Nucleus accumbens (tissue), 56 donors: ENCODE measurements at regions not wholly inside any gene's neighbourhood (a gene's known extent, or its start where the extent isn't known, plus 50 kb on each side); places are given as distances from the start of the nearest gene placed in this dataset.

Experiments used
- DNase-seq, 56 donors: peaks; one replicate each; lab custom pipeline; 2025; lab: John Stamatoyannopoulos, UW

DNA sequence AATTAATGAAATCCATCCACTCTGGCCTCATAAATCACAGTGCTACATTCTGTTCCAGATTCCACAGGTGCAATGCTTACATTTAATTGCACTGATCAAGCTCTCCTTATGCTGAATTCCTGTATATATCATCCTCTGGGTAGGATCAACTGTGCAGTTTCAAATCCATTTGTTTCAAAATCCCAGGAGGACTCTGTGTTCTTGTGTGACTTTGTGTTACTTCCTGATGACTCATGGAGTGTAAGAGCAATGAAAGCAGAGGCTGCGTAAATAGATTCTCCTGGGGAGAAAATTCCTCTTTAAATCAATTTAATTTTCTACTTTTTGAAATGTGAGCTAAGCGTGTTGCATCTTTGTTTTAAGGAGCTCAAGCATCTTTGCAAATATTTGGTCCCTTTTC, 752.7 kb downstream of the METTL15 start:
- no peak for DNase-seq

DNA sequence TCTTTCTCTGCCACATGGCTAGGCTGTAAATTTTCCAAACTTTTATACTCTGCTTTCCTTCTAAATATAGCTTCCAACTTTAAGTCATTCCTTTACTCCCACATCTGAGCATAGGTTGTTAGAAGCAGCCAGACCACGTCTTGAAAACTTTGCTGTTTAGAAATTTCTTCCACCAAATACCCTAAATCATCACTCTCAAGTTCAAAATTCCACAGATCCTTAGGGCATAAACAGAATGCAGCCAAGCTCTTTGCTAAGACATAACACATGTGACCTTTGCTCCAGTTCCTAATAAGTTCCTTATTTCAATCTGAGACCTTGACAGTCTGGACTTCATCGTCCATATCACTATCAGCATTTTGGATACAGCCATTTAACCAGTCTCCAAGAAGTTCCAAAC, 749.9 kb downstream of the METTL15 start:
- no peak for DNase-seq

DNA sequence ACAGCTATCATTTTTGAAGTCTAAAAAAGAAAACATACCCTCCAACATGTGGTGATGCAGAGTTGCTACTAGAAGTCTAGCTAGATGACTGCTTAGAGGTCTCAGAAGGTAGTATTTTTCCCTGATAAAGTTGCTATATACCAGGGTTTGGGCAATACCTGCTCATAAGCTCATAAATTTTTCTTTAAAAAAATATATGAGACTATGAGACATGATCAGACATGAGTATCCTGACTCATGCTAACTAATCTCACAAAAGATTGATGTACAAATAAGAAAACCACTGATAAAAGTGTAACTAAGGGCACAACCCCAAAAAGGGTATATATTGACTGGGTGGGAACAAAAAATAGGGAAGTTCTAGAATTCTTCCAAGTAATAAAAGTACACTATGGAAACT, 740.9 kb downstream of the METTL15 start:
- no peak for DNase-seq

DNA sequence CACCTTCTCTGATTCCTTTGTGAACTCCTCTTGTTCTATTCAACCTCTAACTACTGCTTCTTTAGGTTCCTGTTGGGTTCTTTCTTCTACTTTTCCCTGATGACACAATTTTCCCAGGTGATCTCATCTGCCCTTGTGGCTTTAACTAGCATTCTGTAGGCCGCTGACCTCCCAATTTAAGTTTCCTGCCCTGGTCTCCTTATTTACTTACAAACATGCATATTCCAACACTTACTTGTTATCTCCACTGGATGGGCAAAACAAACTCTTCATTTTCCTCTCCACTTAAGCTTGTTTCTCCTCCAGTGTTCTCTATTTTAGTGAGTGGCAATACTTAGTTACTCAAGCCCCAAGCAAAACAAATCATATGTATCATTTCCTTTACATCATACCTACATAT, 734.5 kb downstream of the METTL15 start:
- no peak for DNase-seq

DNA sequence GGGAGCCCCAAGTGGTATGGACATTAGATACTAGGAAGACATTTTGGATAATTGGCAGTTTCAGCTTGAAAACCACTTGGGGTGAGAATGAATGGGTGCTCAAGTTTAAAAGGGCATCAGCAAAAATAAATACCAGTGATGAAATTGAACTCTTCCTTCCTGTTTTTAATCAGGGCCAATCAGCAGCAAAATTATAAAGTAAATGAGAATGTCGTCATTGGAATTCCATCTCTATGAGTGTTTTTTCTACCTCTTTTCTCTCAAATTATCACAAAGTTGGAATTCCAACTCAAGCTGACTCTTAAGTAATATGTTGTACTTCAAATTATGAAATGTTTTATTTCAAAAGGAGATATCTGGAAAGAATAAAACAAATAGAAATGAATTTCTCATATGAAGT, 730.6 kb downstream of the METTL15 start:
- no peak for DNase-seq

DNA sequence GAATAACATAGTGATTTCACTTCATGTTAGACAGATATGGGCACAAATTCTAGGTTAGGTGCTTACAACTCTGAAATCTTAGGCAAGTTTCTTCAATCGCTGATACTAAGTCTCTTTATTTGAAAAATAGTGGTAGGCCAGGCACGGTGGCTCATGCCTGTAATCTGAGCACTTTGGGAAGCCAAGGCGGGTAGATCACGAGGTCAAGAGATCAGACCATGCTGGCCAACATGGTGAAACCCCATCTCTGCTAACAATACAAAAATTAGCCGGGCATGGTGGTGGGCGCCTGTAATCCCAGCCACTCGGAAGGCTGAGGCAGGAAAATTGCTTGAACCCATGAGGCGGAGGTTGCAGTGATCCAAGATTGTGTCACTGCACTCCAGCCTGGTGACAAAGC, 729.4 kb downstream of the METTL15 start:
- no peak for DNase-seq

DNA sequence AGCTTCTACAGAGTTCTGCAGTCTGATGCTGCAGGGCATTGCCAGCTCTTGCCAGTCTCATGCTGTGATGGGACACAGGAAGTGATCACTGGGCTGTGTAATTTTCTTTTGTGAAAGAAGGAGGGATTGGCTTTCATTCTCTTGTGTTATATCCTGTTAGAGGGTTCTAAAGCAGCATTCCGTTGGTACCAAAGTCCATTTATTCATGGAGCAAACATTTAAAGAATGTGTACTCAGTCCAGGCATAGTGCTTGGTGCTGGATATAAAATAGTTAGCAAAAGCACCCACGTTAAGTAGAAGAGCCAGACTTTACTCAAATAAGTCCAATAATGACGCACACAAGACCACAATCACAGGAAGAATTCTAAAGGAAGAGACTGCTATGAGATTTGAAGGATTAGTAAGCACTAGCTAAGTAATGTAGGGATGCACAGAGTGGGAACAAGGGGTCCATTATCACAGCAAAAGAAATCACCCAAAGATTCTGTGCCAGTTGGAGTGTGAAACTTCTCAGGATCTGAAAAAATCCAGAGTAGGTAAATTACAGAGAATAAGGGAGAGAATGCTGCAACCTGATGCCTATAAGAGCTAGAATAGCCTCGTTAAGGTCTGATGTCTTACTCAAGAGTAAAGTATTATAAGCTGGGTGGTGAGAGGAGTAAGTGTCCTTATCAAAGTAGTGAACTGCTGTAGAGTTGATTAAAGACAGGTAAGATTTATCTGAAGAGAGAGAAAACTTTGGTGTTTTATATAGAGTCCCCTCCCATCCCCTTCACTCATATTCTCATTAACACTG, 728.3 kb downstream of the METTL15 start:
- no peak for DNase-seq

DNA sequence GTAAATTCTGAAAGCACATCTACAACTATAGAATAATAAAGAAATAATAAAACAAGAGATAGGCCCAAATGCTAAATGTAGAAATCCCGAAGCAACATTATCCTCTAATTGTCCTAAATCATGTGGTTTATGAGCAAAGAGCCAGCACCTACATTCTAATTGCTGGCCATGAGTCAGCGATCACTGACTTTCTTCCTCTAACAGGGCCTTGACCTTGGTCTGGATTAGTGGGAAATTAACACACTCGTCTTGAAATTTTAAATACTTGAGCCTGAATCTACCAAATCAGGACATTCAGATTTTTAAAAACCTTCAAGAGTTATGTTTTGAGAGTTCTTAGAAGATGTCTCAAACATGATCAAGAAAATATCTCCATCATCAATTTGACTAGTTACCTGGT, 727.6 kb downstream of the METTL15 start:
- no peak for DNase-seq

DNA sequence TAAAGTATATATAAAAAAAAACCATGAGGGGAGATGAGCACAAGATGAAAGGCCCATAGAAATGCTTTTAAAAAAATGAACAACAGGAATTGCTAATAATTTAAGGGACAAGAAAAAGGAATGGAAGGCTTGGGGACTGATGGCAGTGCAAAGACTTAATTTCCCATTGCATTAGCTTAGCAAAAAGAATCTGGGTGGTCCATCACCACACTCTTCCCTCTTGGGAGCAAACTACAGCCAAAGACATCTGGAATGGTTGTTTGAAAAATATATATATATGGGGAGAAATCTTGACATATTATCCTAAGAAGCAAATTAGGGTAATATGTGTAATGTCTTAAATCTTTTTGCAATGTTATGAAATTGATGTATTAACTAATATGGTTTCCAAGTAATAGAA, 727.1 kb downstream of the METTL15 start:
- DNase-seq: no peak

DNA sequence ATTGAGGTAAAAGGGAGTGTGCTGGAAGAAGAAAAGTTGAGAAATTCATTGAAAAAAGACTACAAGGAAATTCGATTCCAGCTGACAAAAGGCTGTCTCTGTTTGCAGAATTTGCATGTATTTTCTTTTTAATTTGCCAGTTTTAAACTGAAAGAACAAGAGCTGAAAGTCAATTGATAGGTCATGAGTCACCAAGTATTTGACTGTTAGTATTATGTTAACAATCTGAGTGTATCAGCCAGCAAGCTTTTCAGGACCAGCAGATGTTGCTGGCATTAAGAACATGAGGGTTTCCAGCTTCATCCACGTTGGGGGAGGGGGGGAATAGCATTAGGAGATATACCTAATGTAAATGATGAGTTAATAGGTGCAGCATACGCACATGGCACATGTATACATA, 726.7 kb downstream of the METTL15 start:
- DNase-seq: no peak

DNA sequence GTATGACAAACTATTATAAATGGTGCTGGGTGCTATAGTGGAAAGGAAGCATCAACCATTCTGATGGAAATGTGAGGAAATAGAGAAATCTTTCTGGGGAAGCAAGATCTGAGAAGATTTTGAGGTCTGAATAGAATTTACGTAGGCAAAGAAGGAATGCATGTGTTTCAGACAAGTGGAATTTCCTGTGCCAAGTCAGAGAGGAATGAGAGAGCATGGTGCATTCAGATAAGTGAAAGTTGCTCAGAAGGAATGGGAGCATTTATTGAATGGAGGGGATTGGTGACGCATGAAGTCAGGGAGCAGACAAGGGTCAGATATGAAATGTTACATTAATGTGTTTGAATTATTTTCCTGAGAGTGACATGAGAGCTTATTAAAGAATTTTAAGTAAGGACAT, 725.5 kb downstream of the METTL15 start:
- DNase-seq: no peak

DNA sequence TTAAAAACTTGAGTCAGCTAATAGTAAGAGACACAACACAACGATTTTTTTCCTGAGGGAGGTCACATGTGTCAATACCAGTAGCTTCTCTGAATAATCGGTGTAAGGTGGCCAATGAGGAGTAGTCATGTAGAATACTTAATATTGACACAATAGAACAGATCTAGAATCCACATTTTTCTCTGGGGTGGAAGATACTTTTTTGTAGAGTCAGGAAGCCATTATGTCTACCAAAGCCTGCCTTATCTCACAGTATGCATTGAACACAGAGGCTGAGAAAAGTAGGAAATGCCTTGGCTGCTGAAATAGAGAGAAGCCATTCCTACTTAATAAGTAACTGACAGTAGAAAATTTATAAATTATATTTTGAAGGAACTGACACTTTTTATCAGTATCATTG, 725.0 kb downstream of the METTL15 start:
- no peak for DNase-seq

DNA sequence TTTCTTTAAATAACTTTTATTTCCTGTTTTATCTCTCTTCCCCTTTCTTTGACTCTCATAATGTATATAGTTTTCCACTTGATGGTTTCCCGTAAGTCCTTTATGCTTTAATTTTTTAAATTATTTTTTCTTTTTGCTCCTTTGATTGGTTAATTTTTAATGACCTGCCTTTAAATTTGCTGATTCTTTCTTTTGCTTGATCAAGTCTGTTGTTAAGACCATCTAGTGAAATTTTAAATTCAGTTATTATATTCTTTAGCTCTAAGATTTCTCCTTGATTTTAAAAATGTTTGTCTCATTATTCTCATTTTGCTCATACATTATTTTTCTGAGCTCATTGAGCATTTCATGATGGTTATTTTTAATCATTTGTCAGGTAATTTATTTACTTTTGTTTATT, 718.6 kb downstream of the METTL15 start:
- DNase-seq: no peak

DNA sequence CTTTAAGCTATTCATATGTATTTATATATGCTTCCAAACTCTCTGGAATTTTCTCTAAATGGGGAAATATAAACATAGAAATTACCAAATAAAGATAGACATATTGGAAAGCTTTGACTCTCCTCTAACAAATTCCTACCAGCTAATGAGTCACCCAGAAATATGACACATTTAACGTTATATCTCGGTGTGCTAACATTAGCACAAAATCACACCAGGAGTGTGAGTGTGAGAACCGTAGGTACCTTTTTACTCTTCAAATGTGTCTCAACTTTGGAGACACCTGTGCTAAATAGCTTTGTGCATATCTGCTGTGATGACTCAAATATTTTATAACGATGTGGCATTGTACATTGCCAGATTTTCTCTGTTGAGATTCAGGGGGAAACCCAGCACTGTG, 714.4 kb downstream of the METTL15 start:
- no peak for DNase-seq

DNA sequence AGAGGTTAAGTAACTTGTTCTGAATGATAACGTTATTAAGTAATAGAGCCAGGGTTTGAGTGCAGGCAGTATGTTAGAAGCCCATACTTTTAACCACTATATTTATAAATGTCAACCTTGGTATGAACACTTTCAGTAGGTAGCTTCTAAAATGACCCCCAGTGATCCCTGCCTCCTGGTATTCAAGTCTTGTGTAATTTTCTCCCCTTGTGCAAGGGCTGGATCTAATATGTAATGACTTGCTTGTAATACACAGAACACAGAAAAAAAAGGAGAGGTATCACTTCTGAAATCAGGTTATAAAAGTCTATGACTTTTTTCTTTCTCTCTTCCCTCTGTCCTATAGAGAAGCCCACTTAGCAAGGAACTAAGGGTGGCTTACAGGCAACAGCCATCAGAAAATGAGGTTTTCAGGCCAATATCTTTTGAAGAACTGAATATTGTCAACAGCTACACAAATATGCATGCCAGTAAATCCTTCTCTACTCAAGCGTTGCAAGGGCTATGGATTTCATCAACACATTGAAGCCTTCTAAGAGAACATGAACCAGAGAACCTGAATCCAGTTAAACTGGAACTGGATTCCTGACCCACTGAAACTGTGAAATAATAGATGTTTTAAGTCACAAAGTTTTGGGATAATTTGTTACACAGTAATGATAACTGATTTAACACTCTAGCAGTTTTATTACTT, 712.3 kb downstream of the METTL15 start:
- DNase-seq: no peak

DNA sequence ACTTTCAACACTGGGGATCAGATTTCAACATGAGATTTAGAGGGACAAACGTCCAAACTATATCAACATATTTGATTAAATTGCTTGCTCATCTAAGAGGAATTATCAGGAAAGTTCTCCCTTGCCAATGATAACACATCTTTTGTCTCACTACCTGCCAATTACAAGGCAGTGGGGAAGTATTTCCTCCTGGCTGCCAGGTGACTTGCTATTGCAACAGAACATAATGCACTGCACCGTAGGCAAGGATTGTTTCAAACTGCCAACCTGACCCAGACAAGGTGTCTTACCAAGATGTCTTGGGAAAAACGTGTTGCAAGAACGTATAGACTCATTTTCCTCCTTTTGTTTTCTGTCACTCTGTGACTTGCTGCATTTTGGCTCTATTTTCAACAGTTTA, 711.6 kb downstream of the METTL15 start:
- DNase-seq: no peak

DNA sequence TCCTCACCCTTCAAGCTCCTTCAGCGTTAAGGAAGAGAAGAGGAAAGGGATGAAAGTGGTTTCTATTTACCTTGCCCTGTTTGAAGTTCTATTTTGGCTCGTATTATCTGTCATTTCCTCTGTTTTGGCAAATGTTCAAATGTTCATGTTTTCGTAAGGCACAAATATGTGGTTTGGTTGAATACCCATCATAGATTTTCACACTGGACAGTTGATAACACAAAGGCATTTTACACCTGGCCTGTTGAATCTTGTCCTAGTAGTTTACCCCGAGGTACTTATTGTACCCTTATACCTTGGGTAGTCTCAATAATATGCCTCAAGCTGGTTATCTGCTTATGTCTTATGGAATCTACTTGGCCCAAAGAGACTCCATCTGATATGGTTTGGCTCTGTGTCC, 706.9 kb downstream of the METTL15 start:
- DNase-seq: no peak

DNA sequence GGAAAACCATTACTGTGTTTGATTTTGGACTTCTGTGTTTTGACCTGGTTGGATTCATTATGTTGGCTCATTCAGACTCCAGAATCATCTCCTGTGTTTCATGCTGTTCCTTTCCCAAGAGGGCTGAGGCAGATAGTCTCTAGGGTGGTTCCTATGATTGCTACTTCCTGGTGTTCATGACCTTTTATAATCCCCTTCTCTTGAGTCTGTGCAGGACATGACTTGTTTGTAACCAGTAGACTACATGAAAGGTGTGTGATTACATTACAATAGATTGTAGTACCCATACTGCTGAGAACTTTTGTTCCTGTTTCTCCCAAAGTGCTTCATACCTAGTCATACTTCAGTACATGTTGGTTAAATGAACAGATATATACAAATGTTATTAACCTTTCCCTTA, 700.6 kb downstream of the METTL15 start:
- DNase-seq: no peak

DNA sequence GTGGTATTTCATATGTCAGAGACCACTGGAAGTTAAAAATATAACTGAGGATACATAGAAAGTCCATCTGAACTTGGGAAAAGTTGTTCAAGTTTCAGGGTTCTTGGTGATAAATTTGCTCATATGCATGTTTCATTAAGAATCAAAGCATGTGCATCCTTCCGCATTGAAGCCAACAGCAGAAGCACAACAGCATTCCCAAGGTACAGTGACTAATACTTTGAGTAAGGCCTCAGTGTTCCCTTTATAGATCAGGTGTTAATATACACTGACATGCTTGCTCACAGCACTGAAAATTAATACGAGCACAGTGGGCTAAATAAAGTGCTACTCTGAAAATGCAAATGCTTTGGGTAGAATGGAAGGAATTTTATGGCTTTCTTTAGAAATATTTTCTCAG, 691.1 kb downstream of the METTL15 start:
- DNase-seq: no peak

DNA sequence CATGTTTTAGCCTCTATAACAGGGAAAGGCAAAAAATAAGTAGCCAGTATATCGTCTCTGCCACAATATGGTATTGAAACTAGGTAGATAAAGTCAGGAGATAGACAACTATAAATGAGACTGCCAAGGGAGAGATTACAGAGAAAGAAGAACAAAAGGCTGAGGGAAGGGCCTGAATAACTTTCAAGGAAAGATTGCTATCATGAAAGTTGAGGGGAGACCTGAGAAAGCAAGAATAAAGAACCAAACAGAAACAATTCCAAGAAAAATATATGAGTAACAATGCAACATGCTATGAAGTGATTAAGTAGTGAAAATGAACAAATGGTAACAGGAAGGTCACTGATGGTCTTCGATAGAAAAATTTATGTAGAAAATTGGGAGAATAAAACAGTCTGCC, 690.1 kb downstream of the METTL15 start:
- no peak for DNase-seq

DNA sequence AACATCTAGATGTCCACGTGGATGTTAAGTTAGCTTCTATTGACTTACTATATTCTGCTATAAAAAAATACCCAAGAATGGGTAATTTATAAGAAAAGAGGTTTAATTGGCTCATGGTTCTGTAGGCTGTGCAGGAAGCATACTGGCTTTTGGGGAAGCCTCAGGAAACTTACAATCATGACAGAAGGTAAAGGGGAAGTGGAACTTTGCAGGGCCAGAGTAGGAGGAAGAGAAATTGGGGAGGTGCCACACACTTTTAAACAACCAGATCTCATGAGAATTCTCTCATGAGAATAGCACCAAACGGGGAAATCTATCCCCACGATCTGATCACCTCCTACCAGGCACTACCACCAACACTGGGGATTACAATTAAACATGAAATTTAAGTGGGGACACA, 689.3 kb downstream of the METTL15 start:
- DNase-seq: no peak

DNA sequence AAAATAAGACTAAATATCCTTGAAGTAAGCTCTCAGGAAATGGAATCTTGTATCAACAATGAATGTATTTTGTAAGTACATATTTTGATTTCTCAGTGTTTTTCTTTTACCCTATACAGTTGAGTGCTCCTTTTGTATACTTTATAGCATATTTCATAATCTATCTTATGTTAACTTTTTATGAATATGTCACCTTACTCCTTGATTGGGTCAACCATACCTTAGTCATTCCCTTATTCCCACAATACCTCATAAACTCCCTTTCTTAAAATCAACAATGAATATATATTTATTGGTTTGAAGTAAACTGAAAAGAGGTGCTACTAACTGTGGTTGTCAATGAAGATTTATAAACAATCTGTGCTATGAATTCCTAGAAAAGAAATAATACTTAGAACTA, 686.2 kb downstream of the METTL15 start:
- DNase-seq: no peak
